GM13976 (cell line): ENCODE measurements at regions not wholly inside any gene's neighbourhood (a gene's known extent, or its start where the extent isn't known, plus 50 kb on each side); places are given as distances from the start of the nearest gene placed in this dataset.

Experiments
- DNase-seq: peaks from one replicate; pipeline ENCODE4 v3.0.0; 2012; ENCODE audit warnings: low spot score
- CTCF ChIP-seq: IDR thresholded peaks from 2 replicates; pipeline ENCODE4 v1.5.1; 2012; ENCODE audit warnings: borderline replicate concordance, mild to moderate bottlenecking; ENCODE audit not compliant: insufficient read depth; ENCODE audit errors: extremely low read depth, missing control alignments, control extremely low read depth
- in situ Hi-C: fragments of 300-500 bp; cut with MboI; formaldehyde crosslinking; loops from one replicate; pipeline ENCODE4 v1.12.0; 2022; ENCODE audit warnings: low sequenced_read_pairs, mixed read lengths, inconsistent platforms; ENCODE audit not compliant: unreplicated experiment

- peak; percentile 32 for TF ChIP-seq CTCF
- DNase-seq: no peak
- in situ Hi-C loops: no loop called here
Observed at GRCh38 chr19:27974082-27974513, 1238.9 kb downstream of the UQCRFS1 start.

GRCh38 chr19:27972291-27973040 is 1240.5 kb downstream of the UQCRFS1 start:
- no peak for DNase-seq
- no peak for TF ChIP-seq CTCF
- in situ Hi-C loops: no loop called here

- in situ Hi-C loops: no loop called here
- TF ChIP-seq CTCF: no peak
- DNase-seq: no peak
Observed at GRCh38 chr19:27971869-27972268, 1241.1 kb downstream of the UQCRFS1 start.

- TF ChIP-seq CTCF: no peak
- in situ Hi-C loops: no loop called here
- no peak for DNase-seq
Observed at GRCh38 chr19:27971071-27971470, 1241.9 kb downstream of the UQCRFS1 start.

GRCh38 chr19:27966390-27966816 is 1246.5 kb downstream of the UQCRFS1 start:
- DNase-seq: no peak
- TF ChIP-seq CTCF: peak; percentile 48
- in situ Hi-C loops: no loop called here

GRCh38 chr19:27964185-27964584 is 1248.8 kb downstream of the UQCRFS1 start:
- no peak for TF ChIP-seq CTCF
- in situ Hi-C loops: no loop called here
- no peak for DNase-seq

- no peak for TF ChIP-seq CTCF
- DNase-seq: no peak
- in situ Hi-C loops: no loop called here
Observed at GRCh38 chr19:27962264-27962663, 1250.7 kb downstream of the UQCRFS1 start.
